IMR-90 (cell line): ENCODE measurements at regions not wholly inside any gene's neighbourhood (a gene's known extent, or its start where the extent isn't known, plus 50 kb on each side); places are given as distances from the start of the nearest gene placed in this dataset.

Experiments used
- ATAC-seq: fragments of 200-7000 bp; cut with Tn5 transposase; 2 replicates; pipeline ENCODE4 v1.9.1; 2020; ENCODE audit warnings: low read depth, mild to moderate bottlenecking, moderate library complexity
- BruUV-seq: library from RNA; stranded (reverse); fragments of 400-500 nt; replicated peaks from 2 replicates; lab custom pipeline; 2021; lab: Mats Ljungman, UMichigan
- CTCF ChIA-PET: fragments of 300-600 bp; formaldehyde crosslinking; extraction: SDS; loops from one replicate; lab custom pipeline; 2021; ENCODE audit warnings: antibody characterized with exemption; lab: Yijun Ruan, JAX
- POLR2A ChIA-PET: fragments of 300-600 bp; sonication (Branson Sonifier 250); formaldehyde crosslinking; loops from one replicate; lab custom pipeline; 2022; ENCODE audit warnings: antibody characterized with exemption; ENCODE audit not compliant: unreplicated experiment; lab: Charles Lee
- DNase-seq: peaks from one replicate; pipeline ENCODE4 v3.0.0; 2013
- H2AFZ ChIP-seq: replicated peaks from 2 replicates; pipeline ENCODE3; 2013; ENCODE audit warnings: low read length, mild to moderate bottlenecking; ENCODE audit not compliant: poor library complexity
- H2AK5ac ChIP-seq: 2 replicates; pipeline ENCODE4 v1.6.1; 2013; ENCODE audit warnings: low read depth, low read length, inconsistent platforms
- H2AK9ac ChIP-seq: replicated peaks from 2 replicates; pipeline ENCODE3; 2013; ENCODE audit warnings: mild to moderate bottlenecking, low read depth, low read length, moderate library complexity; ENCODE audit not compliant: poor library complexity
- H2BK120ac ChIP-seq: 2 replicates; pipeline ENCODE4 v1.6.1; 2013; ENCODE audit warnings: low read depth, low read length, inconsistent platforms
- H2BK15ac ChIP-seq: 3 replicates; pipeline ENCODE4 v1.6.1; 2013; ENCODE audit warnings: low read depth, low read length, inconsistent platforms
- H2BK20ac ChIP-seq: 2 replicates; pipeline ENCODE4 v1.6.1; 2013; ENCODE audit warnings: low read depth, mild to moderate bottlenecking, inconsistent platforms, low read length, moderate library complexity
- H2BK5ac ChIP-seq: 2 replicates; pipeline ENCODE4 v1.6.1; 2013; ENCODE audit warnings: mild to moderate bottlenecking, low read depth, low read length, inconsistent platforms; ENCODE audit not compliant: poor library complexity, severe bottlenecking
- H3K14ac ChIP-seq: replicated peaks from 2 replicates; pipeline ENCODE4 v1.6.1; 2013; ENCODE audit warnings: low read depth, low read length, inconsistent platforms
- H3K18ac ChIP-seq: 2 replicates; pipeline ENCODE4 v1.6.1; 2013; ENCODE audit warnings: low read depth, low read length, control low read depth
- H3K23ac ChIP-seq: 2 replicates; pipeline ENCODE4 v1.6.1; 2013; ENCODE audit warnings: low read depth, low read length, inconsistent platforms
- H3K27ac ChIP-seq: 2 replicates; pipeline ENCODE4 v1.5.1; 2013; ENCODE audit warnings: mild to moderate bottlenecking, control low read depth, low read length; ENCODE audit not compliant: insufficient read depth
- H3K27me3 ChIP-seq: 2 replicates; pipeline ENCODE4 v1.6.1; 2013; ENCODE audit warnings: low read length; ENCODE audit not compliant: control insufficient read depth, insufficient read depth
- H3K36me3 ChIP-seq: 2 replicates; pipeline ENCODE4 v1.6.1; 2013; ENCODE audit warnings: low read length, mixed read lengths; ENCODE audit not compliant: control insufficient read depth, insufficient read depth
- H3K4ac ChIP-seq: 2 replicates; pipeline ENCODE4 v1.6.1; 2013; ENCODE audit warnings: low read depth, low read length, inconsistent platforms
- H3K4me1 ChIP-seq: 2 replicates; pipeline ENCODE4 v1.6.1; 2013; ENCODE audit warnings: low read length, mixed read lengths; ENCODE audit not compliant: control insufficient read depth, insufficient read depth
- H3K4me2 ChIP-seq: 2 replicates; pipeline ENCODE4 v1.6.1; 2013; ENCODE audit warnings: low read depth, mild to moderate bottlenecking, control low read depth, low read length, moderate library complexity
- H3K4me3 ChIP-seq: 2 replicates; pipeline ENCODE4 v1.5.1; 2013; ENCODE audit warnings: low read depth, mild to moderate bottlenecking, control low read depth, low read length, moderate library complexity; ENCODE audit not compliant: insufficient read depth
- H3K56ac ChIP-seq: 2 replicates; pipeline ENCODE4 v1.6.1; 2013; ENCODE audit warnings: low read length, inconsistent platforms; ENCODE audit not compliant: insufficient read depth; ENCODE audit errors: extremely low read depth
- H3K79me1 ChIP-seq, 2 experiments: 2 replicates each; pipeline ENCODE4 v1.6.1; 2013; ENCODE audit warnings: low read length in 2 of 2, inconsistent platforms in 1 of 2, low read depth in 1 of 2
- H3K9ac ChIP-seq: 2 replicates; pipeline ENCODE4 v1.6.1; 2013; ENCODE audit warnings: low read depth, low read length, control low read depth
- H3K9me1 ChIP-seq: 2 replicates; pipeline ENCODE4 v1.6.1; 2013; ENCODE audit warnings: low read length, inconsistent platforms; ENCODE audit not compliant: insufficient read depth
- H3K9me3 ChIP-seq: 2 replicates; pipeline ENCODE4 v1.6.1; 2013; ENCODE audit warnings: low read length; ENCODE audit not compliant: control insufficient read depth, insufficient read depth
- H4K20me1 ChIP-seq: 2 replicates; pipeline ENCODE4 v1.6.1; 2013; ENCODE audit warnings: low read length, inconsistent platforms; ENCODE audit not compliant: insufficient read depth
- H4K5ac ChIP-seq: 2 replicates; pipeline ENCODE4 v1.6.1; 2013; ENCODE audit warnings: mild to moderate bottlenecking, low read depth, low read length, control low read depth
- H4K8ac ChIP-seq, 2 experiments: 2 replicates each; pipeline ENCODE4 v1.6.1; 2013; ENCODE audit warnings: low read depth in 2 of 2, low read length in 2 of 2, control low read depth in 1 of 2, inconsistent platforms in 1 of 2
- H4K91ac ChIP-seq: 2 replicates; pipeline ENCODE4 v1.6.1; 2013; ENCODE audit warnings: low read depth, low read length, inconsistent platforms; ENCODE audit not compliant: insufficient read depth
- BHLHE40 ChIP-seq: fragments of 150-350 bp; IDR thresholded peaks from 2 replicates; pipeline ENCODE4 v1.6.1; 2016; ENCODE audit warnings: mild to moderate bottlenecking, low read depth, low read length
- CEBPB ChIP-seq: IDR thresholded peaks from 2 replicates; pipeline ENCODE4 v1.6.1; 2012; ENCODE audit warnings: low read depth, low read length, improper control_type of control experiment
- FOS ChIP-seq: fragments of 150-350 bp; IDR thresholded peaks from 2 replicates; pipeline ENCODE4 v1.6.1; 2016; ENCODE audit warnings: low read depth, low read length
- MAFK ChIP-seq: IDR thresholded peaks from 2 replicates; pipeline ENCODE4 v1.6.1; 2012; ENCODE audit warnings: low read depth, low read length, improper control_type of control experiment
- USF2 ChIP-seq: fragments of 150-350 bp; IDR thresholded peaks from 2 replicates; pipeline ENCODE4 v1.6.1; 2017; ENCODE audit warnings: mild to moderate bottlenecking, antibody characterized with exemption, low read length, low read depth
- WGBS, 2 experiments: methylation state at CpG; one replicate each; pipeline versions ENCODE4 v1.1.5 to v1.1.7; 2013; ENCODE audit warnings: missing lambda C conversion rate in 2 of 2; ENCODE audit not compliant: insufficient read length in 1 of 2; ENCODE audit errors: extremely low coverage in 2 of 2; 5-methylcytosine and 5-hydroxymethylcytosine counted together
- dilution Hi-C: fragments of 300-500 bp; cut with HindIII; formaldehyde crosslinking; loops from one replicate; pipeline ENCODE4 v1.14.3; 2018; ENCODE audit warnings: low sequenced_read_pairs; ENCODE audit not compliant: unreplicated experiment
- in situ Hi-C: fragments of 300-500 bp; cut with MboI; formaldehyde crosslinking; loops from 3 replicates; pipeline ENCODE4 v1.14.3; 2019; ENCODE audit warnings: low sequenced_read_pairs, inconsistent platforms, mixed read lengths
- intact Hi-C: fragments of 100-400 bp; cut with micrococcal nuclease; formaldehyde crosslinking; loops from 2 replicates; pipeline ENCODE4 v1.10.0; 2022

GRCh38 chr18:49694402-49694801 is 118.9 kb downstream of the ACAA2 start:
- no CpG with 5 or more reads among the region's 1 CpG for WGBS, 2 experiments
- in situ Hi-C loops (no loop called here), dilution Hi-C loops (no loop called here), intact Hi-C loops (loop anchor here (5.0 to 10.0 kb wide), 2 partner anchors 33 to 130 kb away; partner anchors contain the start of gene LIPG)
- Histone ChIP-seq H2BK20ac (no peak overlapping the region), H2AFZ (no peak overlapping the region), H3K36me3 (no peaks in the 10 kb centered on the region), H3K27ac (no peak overlapping the region), H3K4me1 (peaks cover 11% of the 10 kb centered on the region), H2BK120ac (no peak overlapping the region), H3K9ac (no peak overlapping the region), H3K14ac (no peak overlapping the region), H3K79me1 (no peaks in the 10 kb centered on the region), H2AK5ac (no peak overlapping the region), H2AK9ac (no peak overlapping the region), H3K9me3 (no peaks in the 10 kb centered on the region), H4K20me1 (peaks cover 4% of the 10 kb centered on the region; the same call in 1 of the 2 replicates), H4K8ac (no peak overlapping the region), H3K4ac (no peak overlapping the region), H3K4me3 (no peak overlapping the region), H4K5ac (no peak overlapping the region), H4K91ac (no peak overlapping the region), H3K9me1 (peaks cover 13% of the 10 kb centered on the region), H3K27me3 (no peaks in the 10 kb centered on the region), H2BK15ac (no peak overlapping the region), H3K56ac (no peak overlapping the region), H3K18ac (no peak overlapping the region), H3K23ac (no peak overlapping the region), H3K4me2 (no peak overlapping the region), H2BK5ac (no peak overlapping the region)
- DNase-seq (no peak), ATAC-seq (no peak)
- CTCF ChIA-PET, result no interaction called here
- POLR2A ChIA-PET, result no interaction called here
- no TSS peak for BruUV-seq
- TF ChIP-seq USF2 (no peak), CEBPB (no peak), BHLHE40 (no peak), MAFK (no peak), FOS (no peak)
